Pons (tissue), 1 donor: ENCODE measurements at regions not wholly inside any gene's neighbourhood (a gene's known extent, or its start where the extent isn't known, plus 50 kb on each side); places are given as distances from the start of the nearest gene placed in this dataset.

Experiments
- DNase-seq: peaks from one replicate; pipeline ENCODE4 v3.0.0-alpha.2; 2016; ENCODE audit warnings: low spot score

GRCh38 chr1:59150577-59151386 is 146.1 kb upstream of the FGGY start:
- peak; percentile 34 for DNase-seq

- DNase-seq: no peak
These were observed 145.5 kb upstream of the FGGY start for GRCh38 chr1:59151387-59151761.

- no peak for DNase-seq
These were observed 145.0 kb upstream of the FGGY start for GRCh38 chr1:59151860-59152259.

- DNase-seq: no peak
These were observed 144.4 kb upstream of the FGGY start for GRCh38 chr1:59152511-59152910.

DNA sequence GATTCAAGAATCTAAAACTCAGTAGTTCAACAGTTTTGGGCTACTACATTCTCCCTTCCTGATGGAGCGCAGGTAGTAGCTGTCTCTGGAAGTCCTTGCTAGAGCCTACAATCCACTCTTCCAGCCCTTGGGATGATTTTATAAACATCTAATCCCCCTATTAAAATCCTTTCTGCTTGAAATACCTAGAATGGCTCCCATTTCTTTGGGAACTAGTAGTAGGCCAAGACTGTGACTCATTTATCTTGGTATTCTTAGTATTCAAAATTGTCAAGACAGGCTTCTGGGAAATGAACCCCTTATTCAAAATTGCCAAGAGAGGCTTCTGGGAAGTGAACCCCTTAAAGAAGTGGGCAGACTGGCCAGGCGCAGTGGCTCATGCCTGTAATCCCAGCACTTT is 142.5 kb upstream of the FGGY start:
- DNase-seq: no peak

- no peak for DNase-seq
These were observed 141.5 kb upstream of the FGGY start for GRCh38 chr1:59155351-59155750.

DNA sequence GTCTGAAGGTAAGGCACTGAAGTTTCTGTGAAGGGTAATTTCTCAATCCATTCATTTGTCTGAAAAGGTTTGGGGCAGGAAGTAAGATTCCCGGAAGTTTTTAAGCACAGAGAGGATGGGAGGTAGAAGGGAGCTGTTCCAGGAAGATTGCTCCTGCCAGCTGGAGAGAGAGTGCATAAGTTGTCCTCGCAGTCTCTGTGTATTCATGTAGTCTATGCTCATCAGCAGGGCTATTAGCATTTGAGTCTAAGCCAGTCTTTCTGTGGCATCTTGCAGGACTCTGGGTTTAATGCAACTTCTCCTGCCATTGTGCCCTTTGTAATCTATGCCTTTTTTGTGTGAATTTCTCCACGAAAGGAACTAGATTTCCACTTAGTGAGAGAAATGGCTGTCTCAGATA is 140.8 kb upstream of the FGGY start:
- DNase-seq: no peak

- DNase-seq: no peak
These were observed 140.2 kb upstream of the FGGY start for GRCh38 chr1:59156526-59157199.

GRCh38 chr1:59158321-59158720 is 138.6 kb upstream of the FGGY start:
- no peak for DNase-seq

DNA sequence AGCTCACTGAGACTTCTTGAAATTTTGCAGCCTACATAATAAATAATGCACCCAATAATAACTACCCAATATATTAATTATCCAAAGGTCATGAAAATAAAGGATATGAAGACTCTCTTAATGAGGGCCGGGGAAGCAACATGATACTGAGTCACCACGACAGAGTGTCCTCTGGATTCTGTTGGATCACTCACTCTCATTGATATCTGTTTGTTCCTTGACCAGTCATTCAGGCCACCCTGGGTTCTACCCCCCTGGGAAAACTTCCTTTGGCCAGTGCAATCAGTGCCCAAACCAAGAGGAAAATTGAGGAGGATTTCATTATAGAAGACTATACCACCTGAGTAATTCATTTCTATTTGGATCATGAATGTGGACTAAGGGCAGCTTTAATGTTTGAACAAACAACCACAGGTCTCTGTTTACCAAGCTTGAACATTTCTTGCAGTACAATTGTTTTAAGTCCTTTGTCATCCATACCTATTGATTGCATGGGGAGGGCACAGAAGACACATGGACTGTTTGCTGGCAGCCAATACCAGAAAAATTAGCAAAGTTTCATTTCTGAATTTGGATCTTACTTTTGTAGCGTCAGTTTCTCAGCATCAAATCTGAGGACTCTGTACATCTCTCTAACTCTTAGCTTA is 137.2 kb upstream of the FGGY start:
- no peak for DNase-seq

GRCh38 chr1:59161136-59161535 is 135.8 kb upstream of the FGGY start:
- no peak for DNase-seq

- no peak for DNase-seq
These were observed 134.2 kb upstream of the FGGY start for GRCh38 chr1:59162665-59163064.

DNA sequence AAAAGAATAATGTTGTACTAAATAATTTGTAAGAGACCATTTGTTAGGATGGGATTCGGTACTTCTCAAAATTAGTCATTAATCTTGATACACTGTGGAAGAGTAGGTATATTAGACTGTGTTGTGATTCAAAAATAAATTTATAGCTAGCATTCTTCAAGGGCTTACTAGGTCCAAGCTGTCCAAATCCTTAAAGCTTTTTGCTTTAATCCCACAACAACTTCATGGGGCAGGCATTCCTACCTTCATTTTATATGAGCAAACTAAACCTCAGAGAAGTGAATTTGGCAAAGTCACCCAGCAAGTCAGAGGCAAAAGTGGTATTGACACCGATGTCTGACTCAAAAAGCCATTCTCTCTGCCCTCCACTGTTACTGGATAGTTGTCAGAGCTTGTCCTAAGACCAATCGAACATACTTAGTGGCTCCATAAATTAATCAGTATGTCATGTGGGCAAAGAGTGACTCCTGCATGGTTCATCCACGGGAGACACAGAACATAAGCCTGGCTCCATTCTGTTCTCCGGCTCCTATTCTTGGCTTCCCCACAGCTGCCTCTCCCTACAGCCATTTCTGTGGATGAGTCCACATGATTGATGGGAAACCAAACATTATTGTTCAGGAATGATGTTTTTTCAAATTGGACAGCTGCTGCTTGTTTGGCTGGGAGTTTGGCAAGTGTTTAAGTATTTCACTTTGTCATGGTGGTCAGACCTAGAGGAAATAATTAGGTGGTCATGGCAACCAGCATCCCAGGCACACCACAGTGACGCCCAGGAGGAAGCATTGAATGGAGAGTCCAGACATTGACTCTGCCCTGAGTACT is 133.4 kb upstream of the FGGY start:
- no peak for DNase-seq

DNA sequence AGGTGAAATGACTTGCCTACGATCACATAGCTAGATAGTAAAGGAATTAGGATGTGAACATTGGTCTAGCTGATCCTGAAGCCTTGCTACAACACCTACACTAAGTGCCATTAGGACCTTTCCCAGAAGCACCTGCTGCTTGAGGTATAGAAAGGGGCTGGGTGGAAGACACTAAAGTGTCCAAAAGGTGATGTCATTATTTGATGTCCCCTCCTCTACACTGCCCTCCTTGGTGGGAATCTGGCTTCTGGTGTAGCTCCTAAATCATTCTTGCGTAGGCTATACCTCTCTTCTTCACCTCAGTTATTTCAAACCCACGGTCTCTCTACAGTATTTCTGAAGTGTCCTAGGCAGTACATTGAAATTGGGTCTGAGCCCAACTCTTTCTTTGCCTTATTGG is 132.5 kb upstream of the FGGY start:
- DNase-seq: no peak

- no peak for DNase-seq
These were observed 131.5 kb upstream of the FGGY start for GRCh38 chr1:59165353-59165752.

- DNase-seq: no peak
These were observed 127.2 kb upstream of the FGGY start for GRCh38 chr1:59169703-59170102.

DNA sequence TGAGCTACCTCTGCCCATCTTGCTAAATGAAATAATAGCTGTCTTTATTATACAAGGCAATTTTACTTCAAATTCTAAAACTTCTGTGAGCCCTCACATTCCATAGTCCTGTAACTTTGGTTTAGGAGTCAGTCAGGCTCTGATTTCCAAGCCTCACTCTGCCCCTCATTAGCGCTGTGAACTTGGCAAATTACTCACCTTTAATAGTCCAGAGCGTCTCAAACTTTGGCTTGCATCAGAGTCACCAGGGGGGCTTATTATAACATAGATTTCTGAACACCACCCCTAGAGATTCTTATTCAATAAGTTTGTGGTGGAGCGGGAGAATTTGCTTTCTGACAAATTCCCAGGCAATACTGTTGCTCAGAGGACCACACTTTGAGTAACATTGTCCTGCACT is 126.2 kb upstream of the FGGY start:
- no peak for DNase-seq

DNA sequence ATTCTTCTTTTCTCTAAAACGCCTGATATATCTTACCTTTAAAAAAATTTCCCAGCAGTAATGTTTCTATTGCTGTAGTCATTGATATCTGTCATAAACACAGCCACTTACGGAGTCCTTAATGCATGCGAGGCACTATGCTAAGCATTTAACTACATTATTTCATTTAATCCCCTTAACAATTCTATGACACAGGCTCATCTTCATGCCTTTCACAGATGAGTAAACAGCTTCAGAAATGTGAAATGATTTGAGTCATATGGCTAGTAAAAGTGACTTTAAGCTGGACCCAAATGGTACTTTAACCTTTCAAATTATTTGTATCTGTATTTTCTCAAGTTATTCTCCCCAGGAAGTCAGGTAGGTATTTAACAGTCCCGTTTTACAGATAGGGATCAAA is 125.1 kb upstream of the FGGY start:
- no peak for DNase-seq

DNA sequence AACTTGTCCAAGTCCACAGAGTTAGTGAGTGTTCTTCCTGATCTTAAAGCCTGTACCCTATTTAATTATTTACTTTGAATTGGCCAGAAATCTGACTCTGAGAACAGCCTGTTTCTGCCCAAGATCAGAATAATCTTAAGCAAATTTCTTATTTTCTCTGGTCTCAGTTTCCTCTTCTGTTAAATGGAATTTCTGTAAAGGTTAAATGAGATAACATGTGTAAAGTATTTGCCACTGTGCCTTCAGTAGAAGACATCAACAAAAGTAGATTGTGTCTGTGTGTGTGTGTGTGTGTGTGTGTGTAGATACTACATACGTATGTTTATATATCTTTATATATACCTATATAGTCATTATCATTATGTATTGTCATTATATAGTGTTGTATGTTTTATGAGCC is 124.2 kb upstream of the FGGY start:
- DNase-seq: no peak

- no peak for DNase-seq
These were observed 123.2 kb upstream of the FGGY start for GRCh38 chr1:59173721-59174120.

- DNase-seq: no peak
These were observed 120.4 kb upstream of the FGGY start for GRCh38 chr1:59176471-59176870.

- no peak for DNase-seq
These were observed 119.1 kb upstream of the FGGY start for GRCh38 chr1:59177756-59178155.
